ENCODE measurements at regions not wholly inside any gene's neighbourhood (a gene's known extent, or its start where the extent isn't known, plus 50 kb on each side); places are given as distances from the start of the nearest gene placed in this dataset.

DNA sequence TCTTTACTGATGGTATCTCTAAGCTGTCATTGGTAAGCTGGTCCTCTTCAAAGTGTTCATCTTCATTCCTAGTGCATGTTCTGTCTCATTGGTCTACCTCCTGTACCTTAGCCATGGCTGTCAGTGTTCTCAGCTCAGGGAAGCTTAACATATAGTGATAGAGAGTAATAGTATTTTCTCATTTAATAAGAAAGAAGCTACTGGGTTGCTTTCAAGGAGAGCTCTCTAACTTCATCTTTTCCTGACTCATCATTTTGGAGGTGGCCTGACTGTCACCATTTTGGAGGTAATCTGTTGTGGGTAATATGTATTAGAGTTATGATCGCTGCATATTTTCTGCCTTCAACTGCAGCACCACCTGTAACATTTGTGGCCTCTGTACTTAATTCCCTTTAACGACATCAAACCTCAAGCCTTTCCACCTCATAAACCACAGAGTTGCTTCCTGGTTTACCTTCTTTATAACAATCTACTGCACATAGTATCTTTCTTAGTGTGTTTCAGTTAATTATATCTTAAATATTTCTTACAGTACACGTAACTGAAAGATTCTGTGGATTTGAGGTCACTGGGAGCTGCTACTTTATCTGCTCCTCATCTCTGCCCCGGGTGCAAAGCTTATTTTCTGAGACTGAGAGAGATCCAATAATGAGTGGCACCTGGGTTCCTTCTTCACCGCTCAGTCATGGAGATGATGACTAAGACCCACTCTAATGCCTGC, 474.0 kb upstream of the TECRL start:
- ChIA-PET POLR2A (ENCODE audit: partially characterized antibody) (no interaction called here), CTCF (ENCODE audit: partially characterized antibody) (interaction anchor here (0.6 to 1.1 kb wide), 2 partner anchors 23 to 90 kb away, joined by 3 read pairs; no protein-coding TSS in a partner anchor)
- Histone ChIP-seq H4K91ac (replicated peaks; ENCODE audit: insufficient read length, low read length) (no peak overlapping the region), H3K4me2 (ENCODE audit: insufficient read depth in 1 of 2, low read depth in 2 of 2, low read length in 2 of 2) (no peak overlapping the region), H3K27ac (ENCODE audit: low read depth, low read length) (no peak overlapping the region), H3K4me1 (replicated peaks in 1 of 4; ENCODE audit: control insufficient read depth in 3 of 4, insufficient read depth in 4 of 4, low read length in 3 of 4) (no peaks in the 10 kb centered on the region), H2BK5ac (ENCODE audit: low read depth, low read length) (no peak overlapping the region), H3K4ac (replicated peaks; ENCODE audit: insufficient read length, low read depth, low read length) (no peak overlapping the region), H3K4me3 (ENCODE audit: extremely low read depth in 1 of 4, insufficient read depth in 2 of 4, low read depth in 3 of 4, low read length in 4 of 4) (no peak overlapping the region), H3K79me1 (ENCODE audit: low read depth, low read length) (no peaks in the 10 kb centered on the region), H2AK5ac (ENCODE audit: low read depth, low read length) (no peak overlapping the region), H2BK15ac (ENCODE audit: low read length) (no peak overlapping the region), H3K9me3 (ENCODE audit: insufficient read depth in 2 of 2, low read depth in 1 of 2, low read length in 1 of 2) (no peaks in the 10 kb centered on the region), H2BK120ac (replicated peaks; ENCODE audit: low read depth, low read length) (no peak overlapping the region), H3K23ac (ENCODE audit: insufficient read length) (no peak overlapping the region), H4K8ac (ENCODE audit: extremely low read depth, insufficient read depth, low read length) (no peak overlapping the region), H3K18ac (ENCODE audit: extremely low read depth, low read length) (no peak overlapping the region), H2AFZ (ENCODE audit: low read length) (no peak overlapping the region; the same call in 1 of the 2 replicates), H4K20me1 (replicated peaks in 1 of 2; ENCODE audit: control insufficient read depth in 1 of 2, insufficient read depth in 2 of 2, low read length in 2 of 2) (no peaks in the 10 kb centered on the region), H3K23me2 (ENCODE audit: low read depth, low read length) (no peaks in the 10 kb centered on the region), H3K27me3 (replicated peaks in 1 of 4; ENCODE audit: control insufficient read depth in 3 of 4, extremely low read depth in 1 of 4, insufficient read depth in 3 of 4, low read length in 3 of 4) (no peaks in the 10 kb centered on the region), H3K79me2 (ENCODE audit: control insufficient read depth in 1 of 2, insufficient read depth in 2 of 2, low read length in 2 of 2) (no peaks in the 10 kb centered on the region), H3K9ac (replicated peaks in 1 of 4; ENCODE audit: extremely low read depth in 1 of 4, low read depth in 3 of 4, low read length in 3 of 4) (no peak overlapping the region), H3K14ac (ENCODE audit: insufficient read length) (no peak overlapping the region), H3K36me3 (ENCODE audit: control insufficient read depth in 2 of 4, insufficient read depth in 4 of 4, low read length in 3 of 4) (no peaks in the 10 kb centered on the region), H2BK12ac (ENCODE audit: low read depth, low read length) (no peak overlapping the region), H4K5ac (ENCODE audit: insufficient read length, low read depth, low read length) (no peak overlapping the region), H2BK20ac (ENCODE audit: low read length) (no peak overlapping the region), H3K56ac (replicated peaks; ENCODE audit: insufficient read length, low read depth, low read length) (no peak overlapping the region)
- TF ChIP-seq, protein P1, sequence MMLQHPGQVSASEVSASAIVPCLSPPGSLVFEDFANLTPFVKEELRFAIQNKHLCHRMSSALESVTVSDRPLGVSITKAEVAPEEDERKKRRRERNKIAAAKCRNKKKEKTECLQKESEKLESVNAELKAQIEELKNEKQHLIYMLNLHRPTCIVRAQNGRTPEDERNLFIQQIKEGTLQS (IDR thresholded peaks at IDR 0.05; ENCODE audit: insufficient read depth, low read depth, low read length): no peak
- TF ChIP-seq, protein P2, sequence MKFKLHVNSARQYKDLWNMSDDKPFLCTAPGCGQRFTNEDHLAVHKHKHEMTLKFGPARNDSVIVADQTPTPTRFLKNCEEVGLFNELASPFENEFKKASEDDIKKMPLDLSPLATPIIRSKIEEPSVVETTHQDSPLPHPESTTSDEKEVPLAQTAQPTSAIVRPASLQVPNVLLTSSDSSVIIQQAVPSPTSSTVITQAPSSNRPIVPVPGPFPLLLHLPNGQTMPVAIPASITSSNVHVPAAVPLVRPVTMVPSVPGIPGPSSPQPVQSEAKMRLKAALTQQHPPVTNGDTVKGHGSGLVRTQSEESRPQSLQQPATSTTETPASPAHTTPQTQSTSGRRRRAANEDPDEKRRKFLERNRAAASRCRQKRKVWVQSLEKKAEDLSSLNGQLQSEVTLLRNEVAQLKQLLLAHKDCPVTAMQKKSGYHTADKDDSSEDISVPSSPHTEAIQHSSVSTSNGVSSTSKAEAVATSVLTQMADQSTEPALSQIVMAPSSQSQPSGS (IDR thresholded peaks at IDR 0.05; ENCODE audit: low read length): no peak
- TF ChIP-seq RBBP5 (IDR thresholded peaks at IDR 0.05; ENCODE audit: borderline replicate concordance, low read depth, low read length) (no peak), BACH1 (IDR thresholded peaks at IDR 0.05; ENCODE audit: low read length) (no peak), SIRT6 (IDR thresholded peaks at IDR 0.05; ENCODE audit: low read length) (no peak), TAF7 (optimal IDR thresholded peaks at IDR 0.05; ENCODE audit: borderline replicate concordance, low read depth, low read length) (no peak), EP300 (IDR thresholded peaks at IDR 0.05; ENCODE audit: borderline replicate concordance in 1 of 2, low read depth in 2 of 2, low read length in 2 of 2) (no peak), CREB1 (IDR thresholded peaks at IDR 0.05) (no peak), JUN (IDR thresholded peaks at IDR 0.05; ENCODE audit: low read depth, low read length) (no peak), JUND (IDR thresholded peaks at IDR 0.05; ENCODE audit: low read length) (no peak)
- WGBS, 2 experiments (ENCODE audit: extremely low coverage in 1 of 2, insufficient coverage in 1 of 2, insufficient read length in 1 of 2, insufficient replicate concordance in 2 of 2, low coverage in 1 of 2, low lambda C conversion rate in 2 of 2, missing lambda C conversion rate in 1 of 2): 92% methylated on average over 5 of the region's 5 CpGs; no CpG with 5 or more reads in 1 of the 2 experiments
- DNase-seq (ENCODE audit: low read depth in 1 of 2, low spot score in 2 of 2) (no peak), FAIRE-seq (no peak)
